ENCODE measurements at regions not wholly inside any gene's neighbourhood (a gene's known extent, or its start where the extent isn't known, plus 50 kb on each side); places are given as distances from the start of the nearest gene placed in this dataset.

GRCh38 chr5:136722086-136722485 lies 356.7 kb upstream of the TRPC7 start:
- ChIA-PET CTCF (no interaction called here), POLR2A (ENCODE audit: low non-redundant PET) (no interaction called here)
- H3K27ac ChIP-seq (ENCODE audit: low read depth, low read length, poor library complexity, severe bottlenecking): no peak overlapping the region
- TF ChIP-seq EZH2 (IDR thresholded peaks at IDR 0.05; ENCODE audit: borderline replicate concordance, low read depth, low read length, poor library complexity, severe bottlenecking) (no peak), CTCF (conservative IDR thresholded peaks at IDR 0.05; ENCODE audit: low read depth, low read length) (no peak)
- intact Hi-C loops (cut with micrococcal nuclease; ENCODE audit: unreplicated experiment): no loop called here
- no peaks in the 10 kb centered on the region for H3K27me3 ChIP-seq (replicated peaks; ENCODE audit: insufficient read depth, low read depth, low read length, poor library complexity)
- no peaks in the 10 kb centered on the region for H3K4me1 ChIP-seq (ENCODE audit: insufficient read depth, low read length, poor library complexity, severe bottlenecking)
- no peak overlapping the region for H3K4me3 ChIP-seq (ENCODE audit: low read depth, low read length, poor library complexity, severe bottlenecking)
- DNase-seq (ENCODE audit: low spot score): no peak
- H3K36me3 ChIP-seq (ENCODE audit: insufficient read depth, low read length, poor library complexity, severe bottlenecking): no peaks in the 10 kb centered on the region
- H3K9me3 ChIP-seq (ENCODE audit: low read depth, low read length, poor library complexity, severe bottlenecking): no peaks in the 10 kb centered on the region
- BruUV-seq (replicated peaks): no TSS peak

GRCh38 chr5:136720674-136721073 lies 355.3 kb upstream of the TRPC7 start:
- H3K9me3 ChIP-seq (ENCODE audit: low read depth, low read length, poor library complexity, severe bottlenecking): no peaks in the 10 kb centered on the region
- no peak overlapping the region for H3K4me3 ChIP-seq (ENCODE audit: low read depth, low read length, poor library complexity, severe bottlenecking)
- TF ChIP-seq EZH2 (IDR thresholded peaks at IDR 0.05; ENCODE audit: borderline replicate concordance, low read depth, low read length, poor library complexity, severe bottlenecking) (no peak), CTCF (conservative IDR thresholded peaks at IDR 0.05; ENCODE audit: low read depth, low read length) (no peak)
- POLR2A ChIA-PET (ENCODE audit: low non-redundant PET): no interaction called here
- H3K4me1 ChIP-seq (ENCODE audit: insufficient read depth, low read length, poor library complexity, severe bottlenecking): no peaks in the 10 kb centered on the region
- no TSS peak for BruUV-seq (replicated peaks)
- H3K27me3 ChIP-seq (replicated peaks; ENCODE audit: insufficient read depth, low read depth, low read length, poor library complexity): no peaks in the 10 kb centered on the region
- DNase-seq (ENCODE audit: low spot score): no peak
- intact Hi-C loops (cut with micrococcal nuclease; ENCODE audit: unreplicated experiment): no loop called here
- CTCF ChIA-PET: no interaction called here
- no peak overlapping the region for H3K27ac ChIP-seq (ENCODE audit: low read depth, low read length, poor library complexity, severe bottlenecking)
- no peaks in the 10 kb centered on the region for H3K36me3 ChIP-seq (ENCODE audit: insufficient read depth, low read length, poor library complexity, severe bottlenecking)

- ChIA-PET POLR2A (ENCODE audit: low non-redundant PET) (no interaction called here), CTCF (no interaction called here)
- Histone ChIP-seq H3K9me3 (ENCODE audit: low read depth, low read length, poor library complexity, severe bottlenecking) (no peaks in the 10 kb centered on the region), H3K4me3 (ENCODE audit: low read depth, low read length, poor library complexity, severe bottlenecking) (no peak overlapping the region), H3K36me3 (ENCODE audit: insufficient read depth, low read length, poor library complexity, severe bottlenecking) (no peaks in the 10 kb centered on the region), H3K27me3 (replicated peaks; ENCODE audit: insufficient read depth, low read depth, low read length, poor library complexity) (no peaks in the 10 kb centered on the region), H3K27ac (ENCODE audit: low read depth, low read length, poor library complexity, severe bottlenecking) (no peak overlapping the region), H3K4me1 (ENCODE audit: insufficient read depth, low read length, poor library complexity, severe bottlenecking) (no peaks in the 10 kb centered on the region)
- no peak for DNase-seq (ENCODE audit: low spot score)
- TF ChIP-seq EZH2 (IDR thresholded peaks at IDR 0.05; ENCODE audit: borderline replicate concordance, low read depth, low read length, poor library complexity, severe bottlenecking) (no peak), CTCF (conservative IDR thresholded peaks at IDR 0.05; ENCODE audit: low read depth, low read length) (no peak)
- intact Hi-C loops (cut with micrococcal nuclease; ENCODE audit: unreplicated experiment): no loop called here
- BruUV-seq (replicated peaks): no TSS peak
Observed at GRCh38 chr5:136717917-136718316, 352.6 kb upstream of the TRPC7 start.

Measured in A673 (cell line).